Spleen (tissue), 11 donors: ENCODE measurements at regions not wholly inside any gene's neighbourhood (a gene's known extent, or its start where the extent isn't known, plus 50 kb on each side); places are given as distances from the start of the nearest gene placed in this dataset.

ENCODE experiments used
- DNase-seq: peaks from one replicate; pipeline ENCODE4 v3.0.0-alpha.2; 2020
- H3K27ac ChIP-seq, 8 donors: fragments of 200-600 bp; sonication (generic) in 7 of 8; 1 replicate in 4 of 8; 2 replicates in 4 of 8; pipeline versions ENCODE4 v1.5.0 to v1.8.0; 2016 to 2021; ENCODE audit warnings: inconsistent platforms in 4 of 8, mild to moderate bottlenecking in 4 of 8, moderate library complexity in 1 of 8
- H3K27me3 ChIP-seq, 7 donors: fragments of 200-600 bp; sonication (generic) in 6 of 7; replicated peaks in 1 of 7; 1 replicate in 4 of 7; 2 replicates in 3 of 7; pipeline versions ENCODE4 v1.5.0 to v1.8.0; 2016 to 2021; ENCODE audit warnings: inconsistent platforms in 3 of 7, mild to moderate bottlenecking in 1 of 7
- H3K36me3 ChIP-seq, 6 donors: fragments of 200-600 bp; sonication (generic) in 5 of 6; 1 replicate in 4 of 6; 2 replicates in 2 of 6; pipeline versions ENCODE4 v1.5.0 to v1.8.0; 2016 to 2021; ENCODE audit warnings: inconsistent platforms in 2 of 6
- H3K4me1 ChIP-seq, 6 donors: fragments of 200-600 bp; sonication (generic) in 5 of 6; 1 replicate in 3 of 6; 2 replicates in 3 of 6; pipeline versions ENCODE4 v1.5.0 to v1.8.0; 2016 to 2021; ENCODE audit warnings: inconsistent platforms in 3 of 6
- H3K4me3 ChIP-seq, 8 donors: fragments of 200-600 bp; sonication (generic) in 7 of 8; 1 replicate in 4 of 8; 2 replicates in 4 of 8; pipeline versions ENCODE4 v1.5.0 to v1.8.0; 2016 to 2021; ENCODE audit warnings: inconsistent platforms in 4 of 8, mild to moderate bottlenecking in 4 of 8, moderate library complexity in 2 of 8
- H3K9me3 ChIP-seq, 8 donors: fragments of 200-600 bp; sonication (generic) in 7 of 8; 1 replicate in 4 of 8; 2 replicates in 4 of 8; pipeline versions ENCODE4 v1.5.0 to v1.8.0; 2016 to 2021; ENCODE audit warnings: inconsistent platforms in 4 of 8
- CTCF ChIP-seq, 11 experiments: fragments of 200-600 bp in 7 of 11; fragments of 450-650 bp in 4 of 11; sonication (generic) in 4 of 11; IDR thresholded peaks in 8 of 11; conservative IDR thresholded peaks in 3 of 11; 1 replicate in 7 of 11; 2 replicates in 4 of 11; pipeline versions ENCODE4 v1.4.0 to v1.8.0; 2016 to 2021; ENCODE audit warnings: antibody characterized with exemption in 11 of 11, inconsistent platforms in 4 of 11, mild to moderate bottlenecking in 1 of 11
- POLR2A ChIP-seq, 3 donors: fragments of 450-650 bp; IDR thresholded peaks; one replicate each; pipeline ENCODE4 v1.5.1; 2017; ENCODE audit warnings: antibody characterized with exemption in 3 of 3, mild to moderate bottlenecking in 1 of 3
- POLR2AphosphoS5 ChIP-seq, 3 donors: sonication (generic); formaldehyde crosslinking; IDR thresholded peaks; one replicate each; pipeline ENCODE4 v1.5.1; 2017; ENCODE audit warnings: antibody characterized with exemption in 3 of 3
- WGBS, 5 donors: extraction: QIAGEN DNeasy Blood & Tissue Kit in 3 of 5; methylation state at CpG; one replicate each; pipeline versions ENCODE4 v1.1.5 to v1.1.7; 2013 to 2018; 5-methylcytosine and 5-hydroxymethylcytosine counted together
- intact Hi-C: fragments of 100-400 bp; cut with DNase I; formaldehyde crosslinking; loops from one replicate; pipeline ENCODE4 v1.15.0; 2023; ENCODE audit warnings: low total_unique reads
- donor health status: healthy with polysubstance abuse.
- donor health status: DM: no; HTN: no; CAD: no; lungs with moderate emphysema.
- donor health status: DM: no; HTN: no; CAD: no.
- donor health status: Bipolar disorder and iron deficiency.
- donor health status: healthy.
- donor health status: DM: no; HTN: no; CAD: no.
- donor health status: DM: yes; HTN: yes; CAD: no.

DNA sequence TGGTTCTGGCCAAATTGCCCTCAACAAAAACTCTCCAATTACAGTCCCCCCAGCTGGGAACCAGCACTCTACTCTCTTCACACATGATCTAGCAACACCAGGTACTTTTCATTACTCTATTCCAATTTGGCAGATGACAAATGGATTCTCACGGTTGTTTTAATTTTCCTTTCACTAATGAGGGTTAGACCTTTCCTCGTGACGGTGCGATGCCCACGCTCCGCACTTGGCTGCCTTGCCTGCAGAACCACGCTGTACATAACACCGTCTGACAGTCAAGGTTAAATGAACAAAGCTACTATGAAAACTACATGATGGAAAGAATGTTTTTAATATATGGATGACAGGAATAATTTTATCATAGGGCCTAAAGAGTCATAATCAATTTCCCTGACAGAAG, 141.5 kb downstream of the FBXO15 start:
- H3K36me3 ChIP-seq = no peaks in the 10 kb centered on the region
- intact Hi-C loops = no loop called here
- H3K27me3 ChIP-seq = peaks cover 0 to 2% (median 0%) of the 10 kb centered on the region in 7 donors
- H3K27ac ChIP-seq = no peak overlapping the region
- 73 to 86% (median 80%) methylated on average over 8 of the region's 8 CpGs for WGBS, 5 donors
- H3K9me3 ChIP-seq = peaks cover 0 to 2% (median 0%) of the 10 kb centered on the region in 8 donors
- no peak for TF ChIP-seq POLR2A (IDR thresholded peaks at IDR 0.05)
- TF ChIP-seq POLR2AphosphoS5 (IDR thresholded peaks at IDR 0.05) = no peak
- TF ChIP-seq CTCF (IDR thresholded peaks at IDR 0.05 in 8 of 11, conservative IDR thresholded peaks at IDR 0.05 in 3 of 11) = no peak
- H3K4me3 ChIP-seq = no peak overlapping the region
- H3K4me1 ChIP-seq = no peaks in the 10 kb centered on the region
- no peak for DNase-seq

DNA sequence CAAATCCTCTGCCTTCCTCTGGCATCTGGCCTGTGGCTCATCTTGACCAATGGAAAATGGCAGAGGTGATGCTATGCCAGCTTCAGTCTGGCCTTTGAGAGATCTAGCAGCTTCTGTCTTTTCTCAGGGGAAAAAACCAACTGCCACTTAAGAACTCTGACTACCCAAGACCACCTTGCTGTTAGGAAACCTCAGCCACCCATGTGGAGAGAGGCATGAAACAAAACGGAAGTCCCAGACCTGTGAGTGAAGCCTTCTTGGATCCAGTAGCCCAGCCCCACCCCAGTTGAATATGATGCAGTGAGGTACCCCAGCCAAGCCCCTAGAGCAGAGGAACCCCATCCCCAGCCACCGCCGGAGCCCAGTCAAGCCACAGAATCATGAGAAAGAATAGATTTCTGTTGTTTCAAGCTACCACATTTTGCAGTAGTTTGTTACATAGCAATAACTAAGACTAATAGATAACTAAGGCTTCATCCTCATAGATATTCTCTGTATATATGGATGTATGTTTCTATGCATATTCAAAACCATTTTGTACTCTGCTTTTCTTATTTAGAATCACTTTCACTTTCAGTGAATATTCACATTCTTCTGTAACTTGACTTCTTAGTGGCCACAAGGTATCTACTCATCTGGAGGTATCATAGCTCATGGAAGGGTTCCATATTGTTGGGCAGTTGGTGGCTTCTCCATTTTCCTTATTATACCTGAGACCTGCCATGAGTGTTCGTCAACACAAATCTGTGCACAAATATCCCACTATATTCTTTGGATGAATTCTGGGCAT, 142.1 kb downstream of the FBXO15 start:
- Histone ChIP-seq H3K27ac (no peak overlapping the region), H3K27me3 (no peaks in the 10 kb centered on the region)
- intact Hi-C loops = no loop called here

GRCh38 chr18:73992242-73993022, 155.2 kb downstream of the FBXO15 start:
- H3K4me1 ChIP-seq = no peaks in the 10 kb centered on the region
- TF ChIP-seq CTCF (IDR thresholded peaks at IDR 0.05 in 8 of 11, conservative IDR thresholded peaks at IDR 0.05 in 3 of 11) (no peak), POLR2AphosphoS5 (IDR thresholded peaks at IDR 0.05) (no peak), POLR2A (IDR thresholded peaks at IDR 0.05) (no peak)
- H3K4me3 ChIP-seq = no peak overlapping the region
- no peaks in the 10 kb centered on the region for H3K27me3 ChIP-seq
- no peaks in the 10 kb centered on the region for H3K36me3 ChIP-seq
- intact Hi-C loops = no loop called here
- WGBS, 5 donors = 68 to 79% (median 73%) methylated on average over 5 of the region's 5 CpGs
- peaks cover 0 to 14% (median 6%) of the 10 kb centered on the region in 8 donors for H3K9me3 ChIP-seq
- H3K27ac ChIP-seq = no peak overlapping the region
- DNase-seq = no peak

More for the DNA sequence above, 142.1 kb downstream of the FBXO15 start:
- no peaks in the 10 kb centered on the region for H3K36me3 ChIP-seq
- H3K4me1 ChIP-seq = no peaks in the 10 kb centered on the region
- DNase-seq = no peak
- WGBS, 5 donors = 69 to 80% (median 75%) methylated on average over 4 of the region's 4 CpGs
- TF ChIP-seq POLR2AphosphoS5 (IDR thresholded peaks at IDR 0.05) = no peak
- TF ChIP-seq CTCF (IDR thresholded peaks at IDR 0.05 in 8 of 11, conservative IDR thresholded peaks at IDR 0.05 in 3 of 11) = no peak
- TF ChIP-seq POLR2A (IDR thresholded peaks at IDR 0.05) = no peak
- no peaks in the 10 kb centered on the region for H3K9me3 ChIP-seq
- no peak overlapping the region for H3K4me3 ChIP-seq

GRCh38 chr18:73991570-73991969, 156.1 kb downstream of the FBXO15 start:
- Histone ChIP-seq H3K36me3 (no peaks in the 10 kb centered on the region), H3K4me1 (no peaks in the 10 kb centered on the region), H3K27ac (no peak overlapping the region), H3K27me3 (no peaks in the 10 kb centered on the region), H3K9me3 (peaks cover 0 to 12% (median 0%) of the 10 kb centered on the region in 8 donors), H3K4me3 (no peak overlapping the region)
- 59 to 78% (median 69%) methylated on average over 2 of the region's 2 CpGs for WGBS, 5 donors
- DNase-seq = no peak
- intact Hi-C loops = no loop called here
- no peak for TF ChIP-seq CTCF (IDR thresholded peaks at IDR 0.05 in 8 of 11, conservative IDR thresholded peaks at IDR 0.05 in 3 of 11)
- TF ChIP-seq POLR2AphosphoS5 (IDR thresholded peaks at IDR 0.05) = no peak
- TF ChIP-seq POLR2A (IDR thresholded peaks at IDR 0.05) = no peak
